H9 (cell line): ENCODE measurements at regions not wholly inside any gene's neighbourhood (a gene's known extent, or its start where the extent isn't known, plus 50 kb on each side); places are given as distances from the start of the nearest gene placed in this dataset.

ENCODE experiments used
- DNase-seq: peaks from one replicate; pipeline ENCODE4 v3.0.0-alpha.2; 2017
- H2AFZ ChIP-seq: one replicate; pipeline ENCODE4 v1.6.1; 2013; ENCODE audit warnings: mild to moderate bottlenecking, low read length, control low read depth, moderate library complexity
- H2AK5ac ChIP-seq: 2 replicates; pipeline ENCODE4 v1.6.1; 2013; ENCODE audit warnings: low read length, control low read depth, mixed read lengths; ENCODE audit not compliant: insufficient read length
- H2BK120ac ChIP-seq: one replicate; pipeline ENCODE4 v1.6.1; 2013; ENCODE audit warnings: low read depth, mild to moderate bottlenecking, low read length, control low read depth, inconsistent platforms; ENCODE audit not compliant: poor library complexity, severe bottlenecking
- H2BK12ac ChIP-seq: 2 replicates; pipeline ENCODE4 v1.6.1; 2013; ENCODE audit warnings: low read length, control low read depth, mixed read lengths, low read depth; ENCODE audit not compliant: insufficient read length
- H2BK15ac ChIP-seq: 2 replicates; pipeline ENCODE4 v1.6.1; 2013; ENCODE audit warnings: low read depth, low read length, control low read depth
- H2BK20ac ChIP-seq: one replicate; pipeline ENCODE4 v1.6.1; 2013; ENCODE audit warnings: low read depth, mild to moderate bottlenecking, low read length, control low read depth, inconsistent platforms; ENCODE audit not compliant: poor library complexity, severe bottlenecking
- H2BK5ac ChIP-seq: 2 replicates; pipeline ENCODE4 v1.6.1; 2013; ENCODE audit warnings: low read length, control low read depth, mixed read lengths; ENCODE audit not compliant: insufficient read length
- H3K14ac ChIP-seq: 2 replicates; pipeline ENCODE4 v1.6.1; 2013; ENCODE audit warnings: low read length, control low read depth; ENCODE audit not compliant: insufficient read depth
- H3K18ac ChIP-seq: 2 replicates; pipeline ENCODE4 v1.6.1; 2013; ENCODE audit warnings: low read depth, mild to moderate bottlenecking, mixed read lengths, low read length, control low read depth; ENCODE audit not compliant: insufficient read length
- H3K23ac ChIP-seq: 2 replicates; pipeline ENCODE4 v1.6.1; 2013; ENCODE audit warnings: low read length, control low read depth, mixed read lengths, low read depth; ENCODE audit not compliant: insufficient read length
- H3K23me2 ChIP-seq: 2 replicates; pipeline ENCODE4 v1.6.1; 2013; ENCODE audit warnings: low read depth, mild to moderate bottlenecking, mixed read lengths, low read length, control low read depth; ENCODE audit not compliant: insufficient read length, poor library complexity, severe bottlenecking
- H3K27ac ChIP-seq: 2 replicates; pipeline ENCODE4 v1.5.1; 2013; ENCODE audit warnings: low read length, control low read depth, mixed read lengths, low read depth; ENCODE audit not compliant: insufficient read length
- H3K27me3 ChIP-seq: 2 replicates; pipeline ENCODE4 v1.6.1; 2013; ENCODE audit warnings: low read length, control low read depth, inconsistent platforms; ENCODE audit not compliant: insufficient read depth
- H3K4ac ChIP-seq: 2 replicates; pipeline ENCODE4 v1.6.1; 2013; ENCODE audit warnings: low read depth, mild to moderate bottlenecking, control low read depth, inconsistent platforms, low read length, moderate library complexity
- H3K4me1 ChIP-seq: 2 replicates; pipeline ENCODE4 v1.6.1; 2013; ENCODE audit warnings: low read length, control low read depth, inconsistent platforms; ENCODE audit not compliant: insufficient read depth
- H3K4me2 ChIP-seq: 2 replicates; pipeline ENCODE4 v1.6.1; 2013; ENCODE audit warnings: low read length, control low read depth, mixed read lengths; ENCODE audit not compliant: insufficient read length, insufficient read depth
- H3K56ac ChIP-seq: 2 replicates; pipeline ENCODE4 v1.6.1; 2013; ENCODE audit warnings: low read depth, mild to moderate bottlenecking, mixed read lengths, low read length, control low read depth; ENCODE audit not compliant: insufficient read length
- H3K79me1 ChIP-seq: 2 replicates; pipeline ENCODE4 v1.6.1; 2013; ENCODE audit warnings: low read depth, mild to moderate bottlenecking, moderate library complexity, low read length, control low read depth, inconsistent platforms; ENCODE audit not compliant: insufficient read depth, poor library complexity, severe bottlenecking
- H3K79me2 ChIP-seq: 2 replicates; pipeline ENCODE4 v1.6.1; 2013; ENCODE audit warnings: low read length, control low read depth, inconsistent platforms; ENCODE audit not compliant: insufficient read depth
- H3K9ac ChIP-seq: 2 replicates; pipeline ENCODE4 v1.6.1; 2013; ENCODE audit warnings: low read length, control low read depth, mixed read lengths; ENCODE audit not compliant: insufficient read length; ENCODE audit errors: extremely low read depth
- H3K9me3 ChIP-seq: one replicate; pipeline ENCODE4 v1.6.1; 2013; ENCODE audit warnings: low read depth, low read length, inconsistent platforms; ENCODE audit not compliant: control insufficient read depth
- H3T11ph ChIP-seq: one replicate; pipeline ENCODE4 v1.6.1; 2013; ENCODE audit warnings: mild to moderate bottlenecking, low read length, control low read depth, inconsistent platforms
- H4K20me1 ChIP-seq: one replicate; pipeline ENCODE4 v1.6.1; 2013; ENCODE audit not compliant: control insufficient read depth, insufficient read length, insufficient read depth
- H4K5ac ChIP-seq: 2 replicates; pipeline ENCODE4 v1.6.1; 2013; ENCODE audit warnings: low read depth, mild to moderate bottlenecking, mixed read lengths, low read length, control low read depth; ENCODE audit not compliant: insufficient read length
- H4K8ac ChIP-seq: replicated peaks from 2 replicates; pipeline ENCODE4 v1.6.1; 2013; ENCODE audit warnings: low read length, control low read depth, mixed read lengths, low read depth; ENCODE audit not compliant: insufficient read length
- H4K91ac ChIP-seq: 2 replicates; pipeline ENCODE4 v1.6.1; 2013; ENCODE audit warnings: low read depth, mild to moderate bottlenecking, moderate library complexity, mixed read lengths, low read length, control low read depth; ENCODE audit not compliant: insufficient read length
- H3K27ac Mint-ChIP-seq, 3 experiments: 2 replicates in 2 of 3; 3 replicates in 1 of 3; pipeline ENCODE4 v1.8.0; 2020 to 2021; ENCODE audit warnings: mixed read lengths in 3 of 3, mild to moderate bottlenecking in 1 of 3, moderate library complexity in 1 of 3
- H3K27me3 Mint-ChIP-seq: 2 replicates; pipeline ENCODE4 v1.8.0; 2021; ENCODE audit warnings: low read depth, mild to moderate bottlenecking, moderate library complexity, mixed read lengths
- H3K36me3 Mint-ChIP-seq, 3 experiments: 2 replicates in 2 of 3; 3 replicates in 1 of 3; pipeline ENCODE4 v1.8.0; 2020 to 2021; ENCODE audit warnings: low read depth in 3 of 3, mixed read lengths in 3 of 3; ENCODE audit not compliant: insufficient read depth in 1 of 3
- H3K4me1 Mint-ChIP-seq, 2 experiments: 2 replicates each; pipeline ENCODE4 v1.8.0; 2020; ENCODE audit warnings: mixed read lengths in 2 of 2
- H3K4me3 Mint-ChIP-seq, 2 experiments: 2 replicates in 1 of 2; 3 replicates in 1 of 2; pipeline ENCODE4 v1.8.0; 2020 to 2021; ENCODE audit warnings: mild to moderate bottlenecking in 2 of 2, mixed read lengths in 2 of 2, moderate library complexity in 1 of 2
- H3K9me3 Mint-ChIP-seq, 2 experiments: 2 replicates in 1 of 2; 3 replicates in 1 of 2; pipeline ENCODE4 v1.8.0; 2020; ENCODE audit warnings: mild to moderate bottlenecking in 2 of 2, mixed read lengths in 2 of 2, moderate library complexity in 1 of 2
- CTCF ChIP-seq: fragments of 200-600 bp; sonication (generic); conservative IDR thresholded peaks from 3 replicates; pipeline ENCODE4 v1.8.0; 2021; ENCODE audit warnings: antibody characterized with exemption, mild to moderate bottlenecking
- WGBS: extraction: QIAGEN DNeasy Blood & Tissue Kit; methylation state at CpG from one replicate; pipeline ENCODE4 v1.1.7; 2013; ENCODE audit warnings: missing lambda C conversion rate, low lambda C conversion rate, mixed read lengths; ENCODE audit not compliant: insufficient read length; ENCODE audit errors: extremely low coverage; 5-methylcytosine and 5-hydroxymethylcytosine counted together

- H3K4me2 ChIP-seq = no peak overlapping the region
- H3K36me3 Mint-ChIP-seq = peaks cover 0 to 1% (median 0%) of the 10 kb centered on the region in 3 experiments; a peak in 1 of 7 replicates
- H3K9me3 ChIP-seq = no peaks in the 10 kb centered on the region
- no peak overlapping the region for H2AK5ac ChIP-seq
- H3K27me3 Mint-ChIP-seq = peaks cover 5% of the 10 kb centered on the region
- H3K23me2 ChIP-seq = no peaks in the 10 kb centered on the region
- H3K18ac ChIP-seq = no peak overlapping the region
- H3K27me3 ChIP-seq = no peaks in the 10 kb centered on the region
- no peak overlapping the region for H4K8ac ChIP-seq
- H2BK15ac ChIP-seq = no peak overlapping the region
- no peaks in the 10 kb centered on the region for H3K9me3 Mint-ChIP-seq
- WGBS = no CpG with 5 or more reads among the region's 25 CpGs
- H3K79me1 ChIP-seq = no peaks in the 10 kb centered on the region
- H3K27ac Mint-ChIP-seq = 0 out of 7 replicates have a peak overlapping the region, but pooled peaks of 1 of the 3 experiments have one; percentile 57
- no peak for TF ChIP-seq CTCF
- no peak overlapping the region for H3K56ac ChIP-seq
- no peak overlapping the region for H3K27ac ChIP-seq
- H4K5ac ChIP-seq = no peak overlapping the region
- no peak overlapping the region for H3T11ph ChIP-seq
- no peak overlapping the region for H2BK5ac ChIP-seq
- H3K9ac ChIP-seq = no peak overlapping the region
- peak; percentile 16 for DNase-seq
- no peak overlapping the region for H2BK12ac ChIP-seq
- no peak overlapping the region; the same call in 1 of the 2 replicates for H3K14ac ChIP-seq
- H4K20me1 ChIP-seq = no peaks in the 10 kb centered on the region
- H3K4me1 ChIP-seq = peaks cover 3% of the 10 kb centered on the region; the same call in 1 of the 2 replicates
- H3K4ac ChIP-seq = no peak overlapping the region
- H3K79me2 ChIP-seq = no peaks in the 10 kb centered on the region; the same call in 1 of the 2 replicates
- no peak overlapping the region for H3K4me3 Mint-ChIP-seq
- H2BK120ac ChIP-seq = no peak overlapping the region
- H2AFZ ChIP-seq = no peak overlapping the region
- no peak overlapping the region for H2BK20ac ChIP-seq
- H4K91ac ChIP-seq = no peak overlapping the region
- peaks cover 38 to 40% of the 10 kb centered on the region in 2 experiments for H3K4me1 Mint-ChIP-seq
- H3K23ac ChIP-seq = no peak overlapping the region
These were observed 108.3 kb upstream of the FAM20C start for GRCh38 chr7:83861-84632.
